SK-N-SH (cell line): ENCODE measurements at regions not wholly inside any gene's neighbourhood (a gene's known extent, or its start where the extent isn't known, plus 50 kb on each side); places are given as distances from the start of the nearest gene placed in this dataset.

Experiments
- CTCF ChIA-PET: fragments of 300-600, 350-600 bp; formaldehyde crosslinking; extraction: SDS; loops from one replicate; lab custom pipeline; 2021; lab: Yijun Ruan, JAX
- POLR2A ChIA-PET: fragments of 350-600 bp; sonication (Branson Sonifier 250); formaldehyde crosslinking; extraction: SDS; loops from one replicate; lab custom pipeline; 2020; ENCODE audit warnings: antibody characterized with exemption, inconsistent platforms; lab: Yijun Ruan, JAX
- DNase-seq: peaks from one replicate; pipeline ENCODE4 v3.0.0; 2012
- H2AFZ ChIP-seq: fragments of 200-600 bp; sonication (generic); 2 replicates; pipeline ENCODE4 v1.8.1; 2016; ENCODE audit warnings: antibody characterized with exemption, mild to moderate bottlenecking, low read depth
- H3F3A ChIP-seq: fragments of 200-600 bp; sonication (generic); replicated peaks from 2 replicates; pipeline ENCODE3; 2016; ENCODE audit warnings: antibody characterized with exemption, mild to moderate bottlenecking; ENCODE audit not compliant: insufficient read depth
- H3K27ac ChIP-seq, 2 experiments: fragments of 200-500 bp in 1 of 2; fragments of 200-600 bp in 1 of 2; sonication (Bioruptor generic) in 1 of 2; sonication (generic), shearing (Covaris generic) in 1 of 2; 2 replicates each; pipeline versions ENCODE4 v1.5.1 to v1.6.1; 2014 to 2016; ENCODE audit warnings: low read depth in 2 of 2, inconsistent platforms in 1 of 2, low read length in 1 of 2, mild to moderate bottlenecking in 1 of 2, mixed read lengths in 1 of 2
- H3K27me3 ChIP-seq: fragments of 200-600 bp; sonication (generic), shearing (Covaris generic); 2 replicates; pipeline ENCODE4 v1.6.1; 2016; ENCODE audit warnings: mixed run types; ENCODE audit not compliant: insufficient read depth
- H3K36me3 ChIP-seq, 2 experiments: fragments of 200-500 bp in 1 of 2; fragments of 200-600 bp in 1 of 2; sonication (Bioruptor generic) in 1 of 2; sonication (generic) in 1 of 2; replicated peaks in 1 of 2; 2 replicates each; pipeline versions ENCODE3 to v1.5.1; 2014 to 2016; ENCODE audit warnings: low read length in 1 of 2, mild to moderate bottlenecking in 1 of 2; ENCODE audit not compliant: insufficient read depth in 2 of 2, control insufficient read depth in 1 of 2
- H3K4me1 ChIP-seq, 2 experiments: fragments of 200-500 bp in 1 of 2; fragments of 200-600 bp in 1 of 2; sonication (Bioruptor generic) in 1 of 2; sonication (generic), shearing (Covaris generic) in 1 of 2; 2 replicates each; pipeline versions ENCODE4 v1.5.1 to v1.6.1; 2014 to 2016; ENCODE audit warnings: low read depth in 1 of 2, low read length in 1 of 2, mixed run types in 1 of 2; ENCODE audit not compliant: insufficient read depth in 2 of 2, control insufficient read depth in 1 of 2
- H3K4me2 ChIP-seq: fragments of 200-600 bp; sonication (generic), shearing (Covaris generic); 2 replicates; pipeline ENCODE4 v1.6.1; 2017; ENCODE audit warnings: mixed run types
- H3K4me3 ChIP-seq, 2 experiments: fragments of 200-500 bp in 1 of 2; fragments of 200-600 bp in 1 of 2; sonication (Bioruptor generic) in 1 of 2; sonication (generic), shearing (Covaris generic) in 1 of 2; 2 replicates each; pipeline versions ENCODE4 v1.5.1 to v1.8.1; 2014 to 2016; ENCODE audit warnings: low read depth in 2 of 2, inconsistent platforms in 1 of 2, low read length in 1 of 2, mild to moderate bottlenecking in 1 of 2, mixed read lengths in 1 of 2, moderate library complexity in 1 of 2
- H3K79me2 ChIP-seq: fragments of 200-600 bp; sonication (generic); 2 replicates; pipeline ENCODE4 v1.8.1; 2017; ENCODE audit warnings: mild to moderate bottlenecking; ENCODE audit not compliant: insufficient read depth
- H3K9ac ChIP-seq: fragments of 200-600 bp; sonication (generic); 2 replicates; pipeline ENCODE4 v1.6.1; 2017; ENCODE audit warnings: mixed run types
- H3K9me2 ChIP-seq: fragments of 200-600 bp; sonication (generic); 2 replicates; pipeline ENCODE4 v1.6.1; 2017; ENCODE audit warnings: mixed run types
- H3K9me3 ChIP-seq: fragments of 200-600 bp; sonication (generic); 2 replicates; pipeline ENCODE4 v1.6.1; 2017; ENCODE audit warnings: mixed run types, mild to moderate bottlenecking, moderate library complexity
- H4K20me1 ChIP-seq: fragments of 200-600 bp; sonication (generic); 2 replicates; pipeline ENCODE4 v1.6.1; 2017; ENCODE audit warnings: mild to moderate bottlenecking, mixed run types; ENCODE audit not compliant: insufficient read depth
- CTCF ChIP-seq: fragments of 200-600 bp; sonication (generic); IDR thresholded peaks from 2 replicates; pipeline ENCODE4 v1.6.1; 2017; ENCODE audit warnings: antibody characterized with exemption, mild to moderate bottlenecking, moderate library complexity
- EZH2phosphoT487 ChIP-seq: fragments of 200-600 bp; sonication (generic); IDR thresholded peaks from 2 replicates; pipeline ENCODE4 v1.6.1; 2017; ENCODE audit warnings: low read depth, mixed run types, mild to moderate bottlenecking, antibody characterized with exemption, moderate library complexity, borderline replicate concordance
- GATA2 ChIP-seq: sonication (generic); formaldehyde crosslinking; IDR thresholded peaks from 2 replicates; pipeline ENCODE4 v1.5.0; 2020; ENCODE audit warnings: mild to moderate bottlenecking, missing genetic modification reagents
- IRF3 ChIP-seq: fragments of 150-350 bp; IDR thresholded peaks from 2 replicates; pipeline ENCODE4 v1.6.1; 2016; ENCODE audit warnings: mild to moderate bottlenecking, low read depth, low read length
- MAX ChIP-seq: IDR thresholded peaks from 2 replicates; pipeline ENCODE4 v1.4.0; 2012; ENCODE audit warnings: low read depth
- MXI1 ChIP-seq: IDR thresholded peaks from 2 replicates; pipeline ENCODE4 v1.6.1; 2012; ENCODE audit warnings: mild to moderate bottlenecking, low read depth, low read length, improper control_type of control experiment
- NFIC ChIP-seq: IDR thresholded peaks from 2 replicates; pipeline ENCODE4 v1.4.0; 2012; ENCODE audit warnings: borderline replicate concordance
- PBX3 ChIP-seq: IDR thresholded peaks from 2 replicates; pipeline ENCODE4; 2012
- POLR2AphosphoS5 ChIP-seq: IDR thresholded peaks from 2 replicates; pipeline ENCODE4 v1.6.1; 2012; ENCODE audit warnings: low read depth, low read length
- REST ChIP-seq: IDR thresholded peaks from 2 replicates; pipeline ENCODE4 v1.6.1; 2012; ENCODE audit warnings: mild to moderate bottlenecking, low read depth, low read length, moderate library complexity
- RXRA ChIP-seq: IDR thresholded peaks from 2 replicates; pipeline ENCODE4 v1.4.0; 2012; ENCODE audit warnings: low read depth, mild to moderate bottlenecking, borderline replicate concordance
- SIN3A ChIP-seq: IDR thresholded peaks from 2 replicates; pipeline ENCODE4 v1.6.1; 2012; ENCODE audit warnings: low read depth, mild to moderate bottlenecking, low read length, moderate library complexity, borderline replicate concordance
- SMC3 ChIP-seq: IDR thresholded peaks from 2 replicates; pipeline ENCODE4 v1.6.1; 2012; ENCODE audit warnings: low read depth, low read length, improper control_type of control experiment
- WGBS: methylation state at CpG from one replicate; pipeline ENCODE4 v1.1.6; 2017; ENCODE audit warnings: low lambda C conversion rate; 5-methylcytosine and 5-hydroxymethylcytosine counted together

- DNase-seq = no peak
- Histone ChIP-seq H4K20me1 (no peaks in the 10 kb centered on the region), H3K79me2 (no peaks in the 10 kb centered on the region), H3K9ac (no peak overlapping the region), H3K4me1 (no peaks in the 10 kb centered on the region), H3K27me3 (no peaks in the 10 kb centered on the region), H3K9me2 (no peaks in the 10 kb centered on the region), H3K27ac (no peak overlapping the region), H3K4me2 (no peak overlapping the region), H3F3A (no peaks in the 10 kb centered on the region), H3K4me3 (no peak overlapping the region), H3K36me3 (no peaks in the 10 kb centered on the region), H3K9me3 (no peaks in the 10 kb centered on the region), H2AFZ (no peak overlapping the region)
- ChIA-PET POLR2A (no interaction called here), CTCF (no interaction called here)
- 9% methylated on average over 1 of the region's 4 CpGs for WGBS
- no peak for TF ChIP-seq NFIC
- TF ChIP-seq MAX = no peak
- no peak for TF ChIP-seq CTCF
- TF ChIP-seq MXI1 = no peak
- no peak for TF ChIP-seq REST
- TF ChIP-seq IRF3 = no peak
- no peak for TF ChIP-seq SIN3A
- no peak for TF ChIP-seq EZH2phosphoT487
- TF ChIP-seq GATA2 (CRISPR knock-in tag) = no peak
- no peak for TF ChIP-seq PBX3
- TF ChIP-seq POLR2AphosphoS5 = no peak
- TF ChIP-seq SMC3 = no peak
- TF ChIP-seq RXRA = no peak
These were observed 126.2 kb upstream of the SERPIND1 start for GRCh38 chr22:20647586-20648305.
